Epithelial cell of esophagus (primary cell): ENCODE measurements at regions not wholly inside any gene's neighbourhood (a gene's known extent, or its start where the extent isn't known, plus 50 kb on each side); places are given as distances from the start of the nearest gene placed in this dataset.
"Not testable (repeated sequence)": the region's sequence is repeated elsewhere in the genome, so short reads cannot be mapped to it uniquely, and the experiment has no call there.

Experiments used
- DNase-seq: peaks from one replicate; pipeline ENCODE4 v3.0.0; 2010; ENCODE audit warnings: low read depth
- H3K4me3 ChIP-seq: 2 replicates; pipeline ENCODE4 v1.5.1; 2011; ENCODE audit warnings: mild to moderate bottlenecking, low read length, control low read depth
- TF ChIP-seq, protein P1 (sequence below): IDR thresholded peaks from 2 replicates; pipeline ENCODE4 v1.5.1; 2011; ENCODE audit warnings: low read depth, mild to moderate bottlenecking, low read length, control low read depth, inconsistent platforms; ENCODE audit not compliant: insufficient read depth; ENCODE audit errors: missing control alignments

DNA sequence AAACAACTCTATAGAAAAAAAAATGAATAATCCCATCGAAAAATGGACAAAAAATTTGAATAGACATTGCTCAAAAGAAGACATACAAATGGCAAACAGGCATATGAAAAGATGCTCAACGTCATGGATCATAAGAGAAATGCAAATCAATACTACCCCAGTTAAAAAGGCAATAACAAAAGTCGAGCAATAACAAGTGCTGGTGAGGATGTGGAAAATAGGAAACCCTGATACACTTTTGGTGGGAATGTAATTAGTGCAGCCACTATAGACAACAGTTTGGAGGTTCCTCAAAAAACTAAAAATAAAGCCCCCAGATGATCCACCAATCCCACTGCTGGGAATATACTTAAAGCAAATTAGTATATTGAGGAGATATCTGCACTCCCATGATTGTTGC is 701.5 kb downstream of the NUP35 start:
- no peak overlapping the region for H3K4me3 ChIP-seq
- TF ChIP-seq, protein P1, sequence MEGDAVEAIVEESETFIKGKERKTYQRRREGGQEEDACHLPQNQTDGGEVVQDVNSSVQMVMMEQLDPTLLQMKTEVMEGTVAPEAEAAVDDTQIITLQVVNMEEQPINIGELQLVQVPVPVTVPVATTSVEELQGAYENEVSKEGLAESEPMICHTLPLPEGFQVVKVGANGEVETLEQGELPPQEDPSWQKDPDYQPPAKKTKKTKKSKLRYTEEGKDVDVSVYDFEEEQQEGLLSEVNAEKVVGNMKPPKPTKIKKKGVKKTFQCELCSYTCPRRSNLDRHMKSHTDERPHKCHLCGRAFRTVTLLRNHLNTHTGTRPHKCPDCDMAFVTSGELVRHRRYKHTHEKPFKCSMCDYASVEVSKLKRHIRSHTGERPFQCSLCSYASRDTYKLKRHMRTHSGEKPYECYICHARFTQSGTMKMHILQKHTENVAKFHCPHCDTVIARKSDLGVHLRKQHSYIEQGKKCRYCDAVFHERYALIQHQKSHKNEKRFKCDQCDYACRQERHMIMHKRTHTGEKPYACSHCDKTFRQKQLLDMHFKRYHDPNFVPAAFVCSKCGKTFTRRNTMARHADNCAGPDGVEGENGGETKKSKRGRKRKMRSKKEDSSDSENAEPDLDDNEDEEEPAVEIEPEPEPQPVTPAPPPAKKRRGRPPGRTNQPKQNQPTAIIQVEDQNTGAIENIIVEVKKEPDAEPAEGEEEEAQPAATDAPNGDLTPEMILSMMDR, result no peak
- DNase-seq, result no peak

DNA sequence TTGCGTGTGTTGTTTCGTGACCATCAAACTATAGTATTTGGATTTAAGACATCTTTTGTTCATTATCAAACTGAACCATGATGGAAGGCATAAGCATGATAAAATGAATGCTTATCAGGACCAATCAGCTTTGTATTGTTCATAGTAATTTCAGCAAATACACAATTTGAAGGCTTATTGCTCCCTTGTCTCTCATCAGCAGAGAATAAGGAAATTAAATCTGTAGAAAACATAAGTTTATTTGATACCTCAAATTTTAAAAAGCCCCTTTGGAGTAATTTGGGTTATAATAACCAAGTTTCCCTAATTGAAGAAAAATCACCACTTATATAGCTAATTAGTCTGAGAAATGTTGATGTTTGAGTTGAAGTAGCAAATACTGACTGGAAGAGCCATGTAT is 705.7 kb downstream of the NUP35 start:
- no peak overlapping the region for H3K4me3 ChIP-seq
- no peak for DNase-seq
- TF ChIP-seq, protein P1, result no peak

DNA sequence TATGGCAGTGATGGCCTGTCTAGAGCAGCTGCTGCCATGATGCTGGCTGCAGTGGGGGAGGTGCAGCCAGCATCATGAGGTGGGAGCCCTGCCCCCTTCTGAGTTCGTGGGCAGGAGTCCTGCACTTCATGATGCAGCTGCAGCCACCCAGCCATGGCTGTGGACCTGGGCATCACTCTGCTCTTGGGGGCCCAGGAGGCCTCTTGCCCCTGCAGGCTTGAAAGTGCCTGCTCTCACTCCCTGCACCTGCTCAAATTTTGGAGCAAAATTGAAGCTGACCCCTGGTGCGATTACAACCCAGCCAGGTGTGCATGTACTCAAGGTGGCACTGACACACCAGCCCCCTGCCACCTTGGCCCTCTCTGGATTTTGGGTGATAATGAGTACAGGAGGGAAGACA is 712.9 kb downstream of the NUP35 start:
- TF ChIP-seq, protein P1, result no peak

DNA sequence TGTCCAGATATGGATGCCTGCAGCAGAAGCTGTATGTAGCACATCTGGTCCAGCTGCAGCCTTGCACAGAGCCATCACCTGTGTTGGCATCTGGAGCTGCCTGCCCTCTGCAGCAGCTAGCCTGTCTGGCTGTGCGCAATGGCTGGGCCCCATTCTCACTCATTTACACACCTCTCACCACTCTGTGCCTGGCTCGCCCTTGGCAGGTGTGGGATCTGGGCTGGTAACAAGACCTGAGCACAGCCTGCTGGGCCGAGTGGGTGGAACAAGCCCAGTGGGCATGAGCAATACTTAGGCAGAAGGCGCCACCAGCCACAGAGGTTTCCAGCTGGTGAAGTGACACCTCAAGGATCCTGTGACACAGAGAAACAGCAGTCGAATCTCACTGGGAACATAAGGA is 714.1 kb downstream of the NUP35 start:
- H3K4me3 ChIP-seq, result no peak overlapping the region
- TF ChIP-seq, protein P1, result no peak
- DNase-seq, result no peak

More for the DNA sequence above, 712.9 kb downstream of the NUP35 start:
- no peak for DNase-seq
- no peak overlapping the region for H3K4me3 ChIP-seq

DNA sequence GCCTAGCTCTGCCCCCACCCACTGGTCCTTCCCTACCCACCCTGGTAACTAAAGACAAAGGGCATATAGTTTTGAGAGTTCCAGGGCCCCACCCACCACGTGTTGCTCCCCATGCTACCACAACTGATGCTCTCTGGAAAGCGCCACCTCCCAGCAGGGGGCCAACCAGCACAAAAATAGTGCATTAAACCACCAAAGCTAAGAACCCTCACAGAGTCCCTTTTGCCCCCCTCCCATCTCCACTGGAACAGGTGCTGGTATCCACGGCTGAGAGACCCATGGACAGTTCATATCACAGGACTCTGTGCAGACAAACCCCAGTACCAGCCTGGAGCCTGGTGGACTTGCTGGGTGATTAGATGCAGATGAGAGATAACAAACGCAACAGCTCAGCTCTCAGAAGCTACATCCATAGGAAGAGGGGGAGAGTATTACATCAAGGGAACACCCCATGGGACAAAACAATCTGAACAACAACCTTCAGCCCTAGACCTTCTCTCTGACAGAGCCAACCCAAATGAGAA is 715.9 kb downstream of the NUP35 start:
- no peak overlapping the region for H3K4me3 ChIP-seq
- TF ChIP-seq, protein P1, result no peak
- no peak for DNase-seq

DNA sequence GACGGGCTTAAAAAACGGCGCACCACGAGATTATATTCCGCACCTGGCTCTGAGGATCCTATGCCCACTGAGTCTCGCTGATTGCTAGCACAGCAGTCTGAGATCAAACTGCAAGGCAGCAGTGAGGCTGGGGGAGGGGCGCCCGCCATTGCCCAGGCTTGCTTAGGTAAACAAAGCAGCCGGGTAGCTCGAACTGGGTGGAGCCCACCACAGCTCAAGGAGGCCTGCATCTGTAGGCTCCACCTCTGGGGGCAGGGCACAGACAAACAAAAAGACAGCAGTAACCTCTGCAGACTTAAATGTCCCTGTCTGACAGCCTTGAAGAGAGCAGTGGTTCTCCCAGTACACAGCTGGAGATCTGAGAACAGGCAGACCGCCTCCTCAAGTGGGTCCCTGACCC is 725.6 kb downstream of the NUP35 start:
- not testable (repeated sequence) for DNase-seq, H3K4me3 ChIP-seq

DNA sequence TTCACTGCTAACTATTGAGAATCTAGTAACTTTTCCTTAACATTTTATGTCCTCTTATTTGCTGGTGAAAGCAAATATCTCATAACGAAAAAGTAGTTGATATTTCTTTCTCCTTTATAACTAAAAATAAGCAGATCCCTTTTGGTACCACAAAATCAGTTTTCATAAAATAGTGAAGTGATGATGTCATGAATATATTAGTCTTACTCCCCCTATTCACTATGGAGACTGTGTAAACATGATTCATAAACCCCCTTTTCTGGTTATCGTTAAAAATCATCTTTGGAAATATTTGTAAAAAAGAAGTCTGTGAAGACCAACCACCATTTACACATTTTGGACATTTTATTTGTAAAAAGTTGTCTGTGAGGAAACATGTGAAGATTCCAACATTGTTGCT is 734.9 kb downstream of the NUP35 start:
- TF ChIP-seq, protein P1, result no peak
- DNase-seq, result no peak

More for the DNA sequence above, 734.9 kb downstream of the NUP35 start:
- no peak overlapping the region for H3K4me3 ChIP-seq
